ENCODE measurements at regions not wholly inside any gene's neighbourhood (a gene's known extent, or its start where the extent isn't known, plus 50 kb on each side); places are given as distances from the start of the nearest gene placed in this dataset.

DNA sequence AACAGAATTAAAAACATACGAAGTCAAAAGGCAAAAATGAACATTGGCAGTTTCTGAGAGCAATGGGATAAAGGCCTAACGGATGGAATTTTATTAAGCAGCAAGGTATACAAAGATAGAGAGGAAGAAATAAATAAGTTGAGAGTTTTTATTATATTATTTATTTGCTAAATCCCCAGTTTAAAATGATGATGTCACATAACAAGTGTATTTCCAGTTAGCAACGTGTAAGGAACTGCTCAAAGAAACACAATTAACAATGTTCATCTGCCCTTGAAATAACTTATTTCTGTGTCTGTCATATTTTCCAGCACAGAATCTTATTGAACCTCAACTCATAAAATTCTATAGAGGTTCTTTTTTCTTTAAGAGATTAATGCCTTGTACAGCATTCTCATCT lies 108.6 kb upstream of the TMEM106B start:
- CTCF ChIA-PET = no interaction called here
- 100% methylated on average over 2 of the region's 3 CpGs for WGBS (ENCODE audit: insufficient coverage)
- POLR2A ChIA-PET = no interaction called here

DNA sequence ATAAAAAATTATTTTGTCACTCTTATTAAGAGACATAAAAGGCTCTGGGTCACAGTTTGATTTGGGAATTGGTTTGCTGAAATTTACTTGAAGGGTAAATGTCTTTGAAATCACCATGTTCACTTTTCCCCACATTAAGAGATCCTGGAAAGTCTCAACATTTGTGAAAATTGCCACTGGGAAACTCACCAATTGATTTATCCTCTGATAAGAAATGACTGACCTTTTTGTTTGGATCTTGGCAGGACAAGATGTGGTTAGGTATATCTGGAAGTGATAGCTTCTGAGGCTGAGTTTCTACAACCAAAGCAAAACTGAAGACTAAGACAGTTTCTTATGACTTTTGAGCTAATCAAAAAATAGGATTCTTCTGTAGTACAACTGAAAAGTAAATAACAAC lies 107.1 kb upstream of the TMEM106B start:
- H3K4me1 ChIP-seq (ENCODE audit: control extremely low read depth in 1 of 4, control insufficient read depth in 4 of 4, insufficient read depth in 4 of 4, low read length in 3 of 4) = no peaks in the 10 kb centered on the region
- H3K9me3 ChIP-seq (ENCODE audit: control extremely low read depth in 1 of 5, control insufficient read depth in 4 of 5, insufficient read depth in 2 of 5, low read depth in 1 of 5, low read length in 4 of 5) = peaks cover 0 to 2% (median 0%) of the 10 kb centered on the region in 5 experiments
- no peak overlapping the region for H3K27ac ChIP-seq (ENCODE audit: insufficient read depth in 1 of 2, low read depth in 1 of 2, low read length in 2 of 2, poor library complexity in 1 of 2, severe bottlenecking in 2 of 2)
- no peaks in the 10 kb centered on the region for H3K36me3 ChIP-seq (ENCODE audit: control insufficient read depth in 4 of 4, insufficient read depth in 4 of 4, low read length in 3 of 4)
- no peak for DNase-seq
- ChIA-PET CTCF (interaction anchor here (0.9 kb wide), 1 partner anchor 15 kb away, joined by 3 read pairs; no protein-coding TSS in a partner anchor), POLR2A (no interaction called here)
- H3K27me3 ChIP-seq (replicated peaks in 2 of 5; ENCODE audit: control insufficient read depth in 4 of 5, insufficient read depth in 5 of 5, low read length in 4 of 5) = peaks cover 0 to 4% (median 0%) of the 10 kb centered on the region in 5 experiments
- no peak overlapping the region for H3K4me3 ChIP-seq (ENCODE audit: control insufficient read depth in 1 of 7, extremely low read depth in 1 of 7, insufficient read depth in 4 of 7, low read depth in 2 of 7, low read length in 6 of 7)

More for the DNA sequence above, 108.6 kb upstream of the TMEM106B start:
- H3K36me3 ChIP-seq (ENCODE audit: control insufficient read depth in 4 of 4, insufficient read depth in 4 of 4, low read length in 3 of 4) = no peaks in the 10 kb centered on the region
- no peak overlapping the region for H3K4me3 ChIP-seq (ENCODE audit: control insufficient read depth in 1 of 7, extremely low read depth in 1 of 7, insufficient read depth in 4 of 7, low read depth in 2 of 7, low read length in 6 of 7)
- H3K9me3 ChIP-seq (ENCODE audit: control extremely low read depth in 1 of 5, control insufficient read depth in 4 of 5, insufficient read depth in 2 of 5, low read depth in 1 of 5, low read length in 4 of 5) = peaks cover 0 to 2% (median 0%) of the 10 kb centered on the region in 5 experiments
- no peak for DNase-seq
- H3K27me3 ChIP-seq (replicated peaks in 2 of 5; ENCODE audit: control insufficient read depth in 4 of 5, insufficient read depth in 5 of 5, low read length in 4 of 5) = peaks cover 0 to 2% (median 0%) of the 10 kb centered on the region in 5 experiments
- no peaks in the 10 kb centered on the region for H3K4me1 ChIP-seq (ENCODE audit: control extremely low read depth in 1 of 4, control insufficient read depth in 4 of 4, insufficient read depth in 4 of 4, low read length in 3 of 4)
- H3K27ac ChIP-seq (ENCODE audit: insufficient read depth in 1 of 2, low read depth in 1 of 2, low read length in 2 of 2, poor library complexity in 1 of 2, severe bottlenecking in 2 of 2) = no peak overlapping the region

DNA sequence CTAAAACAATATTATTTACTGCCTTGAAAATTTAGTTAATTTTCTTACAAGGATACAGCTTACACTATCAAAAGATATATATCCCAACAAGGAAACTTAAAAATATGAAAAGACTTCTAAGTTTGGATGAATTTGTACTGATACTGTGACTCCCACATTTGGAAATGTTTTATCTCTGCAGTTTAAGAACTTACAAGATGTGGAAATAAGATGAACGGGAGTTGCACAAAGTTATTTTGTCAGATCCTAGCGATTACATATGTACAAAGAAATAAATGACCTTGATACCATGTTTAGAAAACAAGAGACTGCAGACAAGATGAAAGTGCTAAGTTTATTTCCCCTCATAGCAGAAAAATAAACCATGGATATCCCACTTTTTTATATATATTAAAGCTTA lies 103.7 kb upstream of the TMEM106B start:
- ChIA-PET POLR2A (no interaction called here), CTCF (no interaction called here)
- no peaks in the 10 kb centered on the region for H3K9me3 ChIP-seq (ENCODE audit: control extremely low read depth in 1 of 5, control insufficient read depth in 4 of 5, insufficient read depth in 2 of 5, low read depth in 1 of 5, low read length in 4 of 5)
- H3K4me3 ChIP-seq (ENCODE audit: control insufficient read depth in 1 of 7, extremely low read depth in 1 of 7, insufficient read depth in 4 of 7, low read depth in 2 of 7, low read length in 6 of 7) = no peak overlapping the region
- no CpG with 5 or more reads among the region's 2 CpGs for WGBS (ENCODE audit: insufficient coverage)
- DNase-seq = no peak
- peaks cover 0 to 11% (median 8%) of the 10 kb centered on the region in 4 experiments for H3K4me1 ChIP-seq (ENCODE audit: control extremely low read depth in 1 of 4, control insufficient read depth in 4 of 4, insufficient read depth in 4 of 4, low read length in 3 of 4)
- peaks cover under 1 to 30% (median 13%) of the 10 kb centered on the region in 5 experiments for H3K27me3 ChIP-seq (replicated peaks in 2 of 5; ENCODE audit: control insufficient read depth in 4 of 5, insufficient read depth in 5 of 5, low read length in 4 of 5)
- no peak overlapping the region for H3K27ac ChIP-seq (ENCODE audit: insufficient read depth in 1 of 2, low read depth in 1 of 2, low read length in 2 of 2, poor library complexity in 1 of 2, severe bottlenecking in 2 of 2)
- H3K36me3 ChIP-seq (ENCODE audit: control insufficient read depth in 4 of 4, insufficient read depth in 4 of 4, low read length in 3 of 4) = no peaks in the 10 kb centered on the region

DNA sequence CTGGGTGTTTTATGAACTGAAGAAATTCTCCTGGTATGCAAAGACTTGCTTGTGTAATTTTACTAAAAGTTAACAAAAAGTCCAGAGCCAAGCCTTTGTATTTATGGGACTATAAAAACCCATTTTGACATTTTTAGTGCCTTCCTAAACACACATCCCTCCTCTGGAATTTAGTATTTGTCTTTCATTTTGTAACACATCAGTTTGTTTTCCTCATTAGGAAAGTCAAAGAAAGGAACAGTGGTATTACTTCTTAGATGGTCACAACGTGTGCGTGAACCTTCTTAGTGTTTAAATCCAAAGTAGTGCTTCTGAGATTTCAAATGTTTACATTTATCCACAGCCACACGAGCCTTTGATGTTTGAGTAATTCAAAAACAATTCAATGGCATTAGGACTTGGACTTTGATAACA lies 103.2 kb upstream of the TMEM106B start:
- Histone ChIP-seq H3K27ac (ENCODE audit: insufficient read depth in 1 of 2, low read depth in 1 of 2, low read length in 2 of 2, poor library complexity in 1 of 2, severe bottlenecking in 2 of 2) (no peak overlapping the region), H3K27me3 (replicated peaks in 2 of 5; ENCODE audit: control insufficient read depth in 4 of 5, insufficient read depth in 5 of 5, low read length in 4 of 5) (peaks cover 5 to 33% (median 17%) of the 10 kb centered on the region in 5 experiments), H3K4me1 (ENCODE audit: control extremely low read depth in 1 of 4, control insufficient read depth in 4 of 4, insufficient read depth in 4 of 4, low read length in 3 of 4) (peaks cover 0 to 11% (median 8%) of the 10 kb centered on the region in 4 experiments), H3K4me3 (ENCODE audit: control insufficient read depth in 1 of 7, extremely low read depth in 1 of 7, insufficient read depth in 4 of 7, low read depth in 2 of 7, low read length in 6 of 7) (no peak overlapping the region), H3K9me3 (ENCODE audit: control extremely low read depth in 1 of 5, control insufficient read depth in 4 of 5, insufficient read depth in 2 of 5, low read depth in 1 of 5, low read length in 4 of 5) (no peaks in the 10 kb centered on the region), H3K36me3 (ENCODE audit: control insufficient read depth in 4 of 4, insufficient read depth in 4 of 4, low read length in 3 of 4) (no peaks in the 10 kb centered on the region)
- ChIA-PET POLR2A (no interaction called here), CTCF (interaction anchor here (1.0 kb wide), 1 partner anchor 16 kb away, joined by 3 read pairs; no protein-coding TSS in a partner anchor)
- no CpG with 5 or more reads among the region's 3 CpGs for WGBS (ENCODE audit: insufficient coverage)
- no peak for DNase-seq

DNA sequence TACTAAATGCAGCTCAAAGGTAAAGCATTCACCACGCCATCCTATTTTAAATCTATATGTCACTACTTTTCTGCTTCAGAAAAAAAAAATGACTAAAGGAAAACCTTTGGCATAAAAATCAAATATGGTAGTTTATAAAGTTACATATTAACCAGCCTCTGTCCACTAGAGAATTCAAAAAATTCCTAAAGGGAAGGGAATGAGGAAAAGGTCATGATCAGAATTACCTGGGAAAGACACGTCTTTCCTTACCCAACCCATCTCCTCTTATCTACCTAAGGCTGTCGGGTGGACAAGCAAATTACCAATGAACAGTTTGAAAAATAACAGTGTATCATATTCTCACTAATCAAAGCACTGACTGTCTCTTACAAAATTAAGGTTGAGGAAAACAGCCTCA lies 100.7 kb upstream of the TMEM106B start:
- WGBS (ENCODE audit: insufficient coverage) = 93% methylated on average over 2 of the region's 3 CpGs
- Histone ChIP-seq H3K27me3 (replicated peaks in 2 of 5; ENCODE audit: control insufficient read depth in 4 of 5, insufficient read depth in 5 of 5, low read length in 4 of 5) (peaks cover 6 to 39% (median 15%) of the 10 kb centered on the region in 5 experiments), H3K36me3 (ENCODE audit: control insufficient read depth in 4 of 4, insufficient read depth in 4 of 4, low read length in 3 of 4) (no peaks in the 10 kb centered on the region), H3K4me3 (ENCODE audit: control insufficient read depth in 1 of 7, extremely low read depth in 1 of 7, insufficient read depth in 4 of 7, low read depth in 2 of 7, low read length in 6 of 7) (no peak overlapping the region), H3K27ac (ENCODE audit: insufficient read depth in 1 of 2, low read depth in 1 of 2, low read length in 2 of 2, poor library complexity in 1 of 2, severe bottlenecking in 2 of 2) (no peak overlapping the region), H3K4me1 (ENCODE audit: control extremely low read depth in 1 of 4, control insufficient read depth in 4 of 4, insufficient read depth in 4 of 4, low read length in 3 of 4) (peaks cover 0 to 11% (median 8%) of the 10 kb centered on the region in 4 experiments), H3K9me3 (ENCODE audit: control extremely low read depth in 1 of 5, control insufficient read depth in 4 of 5, insufficient read depth in 2 of 5, low read depth in 1 of 5, low read length in 4 of 5) (no peaks in the 10 kb centered on the region)
- no peak for DNase-seq
- CTCF ChIA-PET = no interaction called here
- POLR2A ChIA-PET = no interaction called here

DNA sequence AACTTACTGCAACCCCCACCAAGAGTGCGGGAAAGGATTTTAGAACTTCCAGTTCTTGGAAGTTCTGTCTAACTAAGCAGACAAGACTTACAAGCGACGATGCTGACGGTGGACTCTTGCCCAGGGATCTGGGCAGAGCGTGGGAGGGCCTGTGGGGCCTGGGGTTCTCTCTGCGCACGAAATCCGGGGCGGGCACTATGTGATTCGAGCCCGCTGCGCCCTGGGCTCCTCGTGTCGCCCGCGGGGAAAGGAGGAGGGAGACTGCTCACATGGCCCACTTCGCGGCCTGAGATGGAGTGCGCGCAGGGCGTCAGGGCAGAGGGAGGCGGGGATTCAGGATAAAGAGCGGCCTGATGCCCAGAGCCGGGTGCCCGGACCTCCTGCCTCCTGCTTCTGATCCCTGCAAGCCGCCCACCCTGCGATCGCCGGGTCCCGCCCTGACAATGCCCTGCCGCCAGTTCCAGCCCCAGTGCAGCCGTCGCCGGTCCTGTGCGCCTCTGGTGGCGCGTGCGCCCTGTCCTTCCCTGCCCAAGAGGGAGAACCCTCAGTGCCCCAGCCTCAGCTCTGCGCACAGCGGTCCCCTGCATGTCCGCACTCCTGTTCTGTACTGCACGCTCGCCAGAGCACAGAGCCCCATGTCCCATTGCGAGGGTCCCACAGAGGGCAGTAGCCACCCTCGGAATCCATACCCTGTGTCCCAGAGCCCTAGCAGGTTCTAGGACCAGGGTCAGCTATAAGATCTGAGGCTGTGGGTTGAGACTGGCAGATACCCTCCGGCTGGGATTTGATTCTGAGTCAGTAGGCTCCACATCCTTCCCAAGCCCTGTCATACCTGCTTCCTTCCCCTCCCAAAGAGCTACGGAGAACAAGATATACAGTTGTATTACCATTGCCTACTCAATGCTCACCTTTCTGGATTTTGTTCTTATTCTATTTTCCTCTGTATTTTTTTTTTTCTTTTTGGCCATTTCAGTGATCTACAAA lies 99.4 kb upstream of the TMEM106B start:
- no peaks in the 10 kb centered on the region for H3K9me3 ChIP-seq (ENCODE audit: control extremely low read depth in 1 of 5, control insufficient read depth in 4 of 5, insufficient read depth in 2 of 5, low read depth in 1 of 5, low read length in 4 of 5)
- WGBS (ENCODE audit: insufficient coverage) = 3% methylated on average over 39 of the region's 47 CpGs
- ChIA-PET POLR2A (no interaction called here), CTCF (interaction anchor here (1.4 kb wide), 1 partner anchor 212 kb away, joined by 3 read pairs; no protein-coding TSS in a partner anchor)
- peak; percentile 8 to 54 (median 27) for DNase-seq
- peak overlapping the region in 6 of 7 experiments; percentile 17 to 56 (median 39) for H3K4me3 ChIP-seq (ENCODE audit: control insufficient read depth in 1 of 7, extremely low read depth in 1 of 7, insufficient read depth in 4 of 7, low read depth in 2 of 7, low read length in 6 of 7)
- H3K36me3 ChIP-seq (ENCODE audit: control insufficient read depth in 4 of 4, insufficient read depth in 4 of 4, low read length in 3 of 4) = no peaks in the 10 kb centered on the region
- peaks cover 0 to 11% (median 8%) of the 10 kb centered on the region in 4 experiments for H3K4me1 ChIP-seq (ENCODE audit: control extremely low read depth in 1 of 4, control insufficient read depth in 4 of 4, insufficient read depth in 4 of 4, low read length in 3 of 4)
- peaks cover 6 to 39% (median 15%) of the 10 kb centered on the region in 5 experiments for H3K27me3 ChIP-seq (replicated peaks in 2 of 5; ENCODE audit: control insufficient read depth in 4 of 5, insufficient read depth in 5 of 5, low read length in 4 of 5)
- no peak overlapping the region for H3K27ac ChIP-seq (ENCODE audit: insufficient read depth in 1 of 2, low read depth in 1 of 2, low read length in 2 of 2, poor library complexity in 1 of 2, severe bottlenecking in 2 of 2)

DNA sequence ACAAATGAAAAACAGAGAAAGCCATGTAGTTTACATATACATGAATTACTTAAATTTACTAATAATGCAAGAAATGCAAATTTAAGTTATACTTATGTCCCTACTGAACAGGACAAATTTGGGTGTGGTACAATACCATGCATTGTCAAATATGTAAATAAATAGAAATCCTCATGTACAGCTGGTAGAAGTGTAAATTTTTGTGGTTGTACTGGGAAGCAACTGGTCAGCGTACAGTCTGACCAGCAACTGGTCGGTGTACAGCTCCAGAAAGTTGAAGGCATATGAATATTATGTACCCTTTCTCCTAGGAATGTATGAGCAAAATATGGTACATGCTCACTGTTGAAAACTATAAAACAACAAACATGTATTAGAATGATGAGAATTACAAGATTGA lies 93.9 kb upstream of the TMEM106B start:
- ChIA-PET CTCF (no interaction called here), POLR2A (no interaction called here)
- no peaks in the 10 kb centered on the region for H3K4me1 ChIP-seq (ENCODE audit: control extremely low read depth in 1 of 4, control insufficient read depth in 4 of 4, insufficient read depth in 4 of 4, low read length in 3 of 4)
- no peak overlapping the region for H3K4me3 ChIP-seq (ENCODE audit: control insufficient read depth in 1 of 7, extremely low read depth in 1 of 7, insufficient read depth in 4 of 7, low read depth in 2 of 7, low read length in 6 of 7)
- peaks cover 4 to 12% (median 5%) of the 10 kb centered on the region in 5 experiments for H3K27me3 ChIP-seq (replicated peaks in 2 of 5; ENCODE audit: control insufficient read depth in 4 of 5, insufficient read depth in 5 of 5, low read length in 4 of 5)
- DNase-seq = no peak
- no peak overlapping the region for H3K27ac ChIP-seq (ENCODE audit: insufficient read depth in 1 of 2, low read depth in 1 of 2, low read length in 2 of 2, poor library complexity in 1 of 2, severe bottlenecking in 2 of 2)
- no CpG with 5 or more reads among the region's 2 CpGs for WGBS (ENCODE audit: insufficient coverage)
- H3K36me3 ChIP-seq (ENCODE audit: control insufficient read depth in 4 of 4, insufficient read depth in 4 of 4, low read length in 3 of 4) = no peaks in the 10 kb centered on the region
- H3K9me3 ChIP-seq (ENCODE audit: control extremely low read depth in 1 of 5, control insufficient read depth in 4 of 5, insufficient read depth in 2 of 5, low read depth in 1 of 5, low read length in 4 of 5) = no peaks in the 10 kb centered on the region
